HepG2 (cell line): ENCODE measurements at regions not wholly inside any gene's neighbourhood (a gene's known extent, or its start where the extent isn't known, plus 50 kb on each side); places are given as distances from the start of the nearest gene placed in this dataset.

Source experiments
- ERF ChIP-seq: IDR thresholded peaks from 2 replicates; pipeline ENCODE4 v1.6.1; 2018; ENCODE audit warnings: missing biosample characterization, missing genetic modification reagents
- IRF2 ChIP-seq: IDR thresholded peaks from 2 replicates; pipeline ENCODE4 v1.6.1; 2018; ENCODE audit warnings: missing genetic modification reagents, missing compliant biosample characterization
- MAZ ChIP-seq, 2 experiments: sonication (generic) in 1 of 2; formaldehyde crosslinking in 1 of 2; IDR thresholded peaks; 2 replicates each; pipeline versions ENCODE4 v1.5.0 to v1.6.1; 2012 to 2020; ENCODE audit warnings: low read depth in 2 of 2, mild to moderate bottlenecking in 2 of 2, borderline replicate concordance in 1 of 2, improper control_type of control experiment in 1 of 2, low read length in 1 of 2, missing genetic modification reagents in 1 of 2, moderate library complexity in 1 of 2
- NPAS2 ChIP-seq: sonication (generic); formaldehyde crosslinking; IDR thresholded peaks from 2 replicates; pipeline ENCODE4 v1.8.0; 2022; ENCODE audit warnings: mild to moderate bottlenecking, missing genetic modification reagents, borderline replicate concordance
- SMC3 ChIP-seq: IDR thresholded peaks from 2 replicates; pipeline ENCODE4 v1.6.1; 2011; ENCODE audit warnings: low read length, improper control_type of control experiment
- TCF7 ChIP-seq: sonication (generic); IDR thresholded peaks from 2 replicates; pipeline ENCODE4 v1.6.1; 2016; ENCODE audit warnings: antibody characterized with exemption, low read depth
- ZBTB21 ChIP-seq: sonication (generic); formaldehyde crosslinking; IDR thresholded peaks from 2 replicates; pipeline ENCODE4 v1.4.0; 2020; ENCODE audit warnings: missing genetic modification reagents
- ZNF510 ChIP-seq: sonication (generic); formaldehyde crosslinking; IDR thresholded peaks from 2 replicates; pipeline ENCODE4 v1.4.0; 2020; ENCODE audit warnings: low read depth, mild to moderate bottlenecking, missing genetic modification reagents
- ZNF607 ChIP-seq: sonication (generic); formaldehyde crosslinking; IDR thresholded peaks from 2 replicates; pipeline ENCODE4 v1.5.1; 2020; ENCODE audit warnings: missing genetic modification reagents, mild to moderate bottlenecking, borderline replicate concordance
- ZZZ3 ChIP-seq: sonication (generic); formaldehyde crosslinking; IDR thresholded peaks from 2 replicates; pipeline ENCODE4 v1.4.0; 2020; ENCODE audit warnings: missing genetic modification reagents, mild to moderate bottlenecking, borderline replicate concordance
- TF ChIP-seq, protein P1 (sequence below): IDR thresholded peaks from 2 replicates; pipeline ENCODE4 v1.6.1; 2012; ENCODE audit warnings: inconsistent platforms
- TF ChIP-seq, protein P2 (sequence below): sonication (generic); formaldehyde crosslinking; IDR thresholded peaks from 2 replicates; pipeline ENCODE4 v1.5.0; 2020; ENCODE audit warnings: mild to moderate bottlenecking, missing genetic modification reagents, moderate library complexity
- TF ChIP-seq, protein P3 (sequence below): sonication (generic); formaldehyde crosslinking; conservative IDR thresholded peaks from 2 replicates; pipeline ENCODE4 v1.4.0; 2020; ENCODE audit warnings: missing genetic modification reagents
- TF ChIP-seq, protein P4 (sequence below): sonication (generic); formaldehyde crosslinking; IDR thresholded peaks from 2 replicates; pipeline ENCODE4 v1.4.0; 2020; ENCODE audit warnings: missing genetic modification reagents

DNA sequence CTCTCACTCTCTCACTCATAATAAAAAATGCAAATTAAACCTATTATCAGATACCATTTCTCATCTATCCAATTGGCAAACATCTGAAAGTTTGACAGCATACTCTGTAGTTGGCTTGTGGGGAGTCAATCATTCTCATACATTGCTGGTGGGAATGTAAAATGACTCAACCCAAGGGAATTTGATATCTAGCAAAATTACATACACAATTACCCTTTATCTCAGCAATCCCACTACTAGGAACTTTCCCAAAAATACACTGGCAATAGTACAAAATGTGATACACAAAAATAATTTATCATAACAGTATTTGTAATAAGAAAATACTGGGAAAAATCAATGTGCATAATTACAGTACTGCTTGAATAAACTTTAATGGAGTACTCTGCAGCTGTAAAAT is 731.3 kb downstream of the DTWD2 start:
- TF ChIP-seq ZBTB21 (CRISPR knock-in tag) (no peak), MAZ (IDR thresholded peaks at IDR 0.05; ENCODE audit: borderline replicate concordance, low read depth, low read length) (no peak), MAZ (CRISPR knock-in tag; IDR thresholded peaks at IDR 0.05; ENCODE audit: low read depth) (no peak), TCF7 (no peak), IRF2 (no peak), NPAS2 (no peak), SMC3 (no peak), ZNF607 (CRISPR knock-in tag) (no peak), ERF (no peak), ZNF510 (CRISPR knock-in tag) (no peak), ZZZ3 (CRISPR knock-in tag) (no peak)
- TF ChIP-seq, protein P1, sequence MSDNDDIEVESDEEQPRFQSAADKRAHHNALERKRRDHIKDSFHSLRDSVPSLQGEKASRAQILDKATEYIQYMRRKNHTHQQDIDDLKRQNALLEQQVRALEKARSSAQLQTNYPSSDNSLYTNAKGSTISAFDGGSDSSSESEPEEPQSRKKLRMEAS = no peak
- TF ChIP-seq, protein P2, sequence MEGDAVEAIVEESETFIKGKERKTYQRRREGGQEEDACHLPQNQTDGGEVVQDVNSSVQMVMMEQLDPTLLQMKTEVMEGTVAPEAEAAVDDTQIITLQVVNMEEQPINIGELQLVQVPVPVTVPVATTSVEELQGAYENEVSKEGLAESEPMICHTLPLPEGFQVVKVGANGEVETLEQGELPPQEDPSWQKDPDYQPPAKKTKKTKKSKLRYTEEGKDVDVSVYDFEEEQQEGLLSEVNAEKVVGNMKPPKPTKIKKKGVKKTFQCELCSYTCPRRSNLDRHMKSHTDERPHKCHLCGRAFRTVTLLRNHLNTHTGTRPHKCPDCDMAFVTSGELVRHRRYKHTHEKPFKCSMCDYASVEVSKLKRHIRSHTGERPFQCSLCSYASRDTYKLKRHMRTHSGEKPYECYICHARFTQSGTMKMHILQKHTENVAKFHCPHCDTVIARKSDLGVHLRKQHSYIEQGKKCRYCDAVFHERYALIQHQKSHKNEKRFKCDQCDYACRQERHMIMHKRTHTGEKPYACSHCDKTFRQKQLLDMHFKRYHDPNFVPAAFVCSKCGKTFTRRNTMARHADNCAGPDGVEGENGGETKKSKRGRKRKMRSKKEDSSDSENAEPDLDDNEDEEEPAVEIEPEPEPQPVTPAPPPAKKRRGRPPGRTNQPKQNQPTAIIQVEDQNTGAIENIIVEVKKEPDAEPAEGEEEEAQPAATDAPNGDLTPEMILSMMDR (CRISPR knock-in tag) = no peak
- TF ChIP-seq, protein P3, sequence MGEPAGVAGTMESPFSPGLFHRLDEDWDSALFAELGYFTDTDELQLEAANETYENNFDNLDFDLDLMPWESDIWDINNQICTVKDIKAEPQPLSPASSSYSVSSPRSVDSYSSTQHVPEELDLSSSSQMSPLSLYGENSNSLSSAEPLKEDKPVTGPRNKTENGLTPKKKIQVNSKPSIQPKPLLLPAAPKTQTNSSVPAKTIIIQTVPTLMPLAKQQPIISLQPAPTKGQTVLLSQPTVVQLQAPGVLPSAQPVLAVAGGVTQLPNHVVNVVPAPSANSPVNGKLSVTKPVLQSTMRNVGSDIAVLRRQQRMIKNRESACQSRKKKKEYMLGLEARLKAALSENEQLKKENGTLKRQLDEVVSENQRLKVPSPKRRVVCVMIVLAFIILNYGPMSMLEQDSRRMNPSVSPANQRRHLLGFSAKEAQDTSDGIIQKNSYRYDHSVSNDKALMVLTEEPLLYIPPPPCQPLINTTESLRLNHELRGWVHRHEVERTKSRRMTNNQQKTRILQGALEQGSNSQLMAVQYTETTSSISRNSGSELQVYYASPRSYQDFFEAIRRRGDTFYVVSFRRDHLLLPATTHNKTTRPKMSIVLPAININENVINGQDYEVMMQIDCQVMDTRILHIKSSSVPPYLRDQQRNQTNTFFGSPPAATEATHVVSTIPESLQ = no peak
- TF ChIP-seq, protein P4, sequence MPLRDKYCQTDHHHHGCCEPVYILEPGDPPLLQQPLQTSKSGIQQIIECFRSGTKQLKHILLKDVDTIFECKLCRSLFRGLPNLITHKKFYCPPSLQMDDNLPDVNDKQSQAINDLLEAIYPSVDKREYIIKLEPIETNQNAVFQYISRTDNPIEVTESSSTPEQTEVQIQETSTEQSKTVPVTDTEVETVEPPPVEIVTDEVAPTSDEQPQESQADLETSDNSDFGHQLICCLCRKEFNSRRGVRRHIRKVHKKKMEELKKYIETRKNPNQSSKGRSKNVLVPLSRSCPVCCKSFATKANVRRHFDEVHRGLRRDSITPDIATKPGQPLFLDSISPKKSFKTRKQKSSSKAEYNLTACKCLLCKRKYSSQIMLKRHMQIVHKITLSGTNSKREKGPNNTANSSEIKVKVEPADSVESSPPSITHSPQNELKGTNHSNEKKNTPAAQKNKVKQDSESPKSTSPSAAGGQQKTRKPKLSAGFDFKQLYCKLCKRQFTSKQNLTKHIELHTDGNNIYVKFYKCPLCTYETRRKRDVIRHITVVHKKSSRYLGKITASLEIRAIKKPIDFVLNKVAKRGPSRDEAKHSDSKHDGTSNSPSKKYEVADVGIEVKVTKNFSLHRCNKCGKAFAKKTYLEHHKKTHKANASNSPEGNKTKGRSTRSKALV (CRISPR knock-in tag) = no peak
